ENCODE measurements at regions not wholly inside any gene's neighbourhood (a gene's known extent, or its start where the extent isn't known, plus 50 kb on each side); places are given as distances from the start of the nearest gene placed in this dataset.

- Histone ChIP-seq H3K79me2 (ENCODE audit: insufficient read depth, low read length) (no peaks in the 10 kb centered on the region), H3K9ac (ENCODE audit: extremely low read depth, insufficient read length, low read length) (no peak overlapping the region), H3K79me1 (ENCODE audit: insufficient read depth, low read depth, low read length, poor library complexity, severe bottlenecking) (no peaks in the 10 kb centered on the region), H2BK5ac (ENCODE audit: insufficient read length, low read length) (no peak overlapping the region), H3K23me2 (ENCODE audit: insufficient read length, low read depth, low read length, poor library complexity, severe bottlenecking) (no peaks in the 10 kb centered on the region), H2AK5ac (ENCODE audit: insufficient read length, low read length) (no peak overlapping the region), H2BK120ac (ENCODE audit: low read depth, low read length, poor library complexity, severe bottlenecking) (no peak overlapping the region), H2BK15ac (ENCODE audit: low read depth, low read length) (no peak overlapping the region), H3K4me2 (ENCODE audit: insufficient read depth, insufficient read length, low read length) (no peak overlapping the region), H3K27me3 (ENCODE audit: insufficient read depth, low read length) (no peaks in the 10 kb centered on the region), H2BK12ac (ENCODE audit: insufficient read length, low read depth, low read length) (no peak overlapping the region), H2BK20ac (ENCODE audit: low read depth, low read length, poor library complexity, severe bottlenecking) (no peak overlapping the region), H4K20me1 (ENCODE audit: control insufficient read depth, insufficient read depth, insufficient read length) (no peaks in the 10 kb centered on the region), H3K56ac (ENCODE audit: insufficient read length, low read depth, low read length) (no peak overlapping the region), H3K4me1 (ENCODE audit: insufficient read depth, low read length) (no peaks in the 10 kb centered on the region), H3K14ac (ENCODE audit: insufficient read depth, low read length) (no peak overlapping the region), H3K23ac (ENCODE audit: insufficient read length, low read depth, low read length) (no peak overlapping the region), H3K9me3 (ENCODE audit: control insufficient read depth, low read depth, low read length) (no peaks in the 10 kb centered on the region), H3T11ph (ENCODE audit: low read length) (no peak overlapping the region), H3K27ac (ENCODE audit: insufficient read length, low read depth, low read length) (no peak overlapping the region), H4K91ac (ENCODE audit: insufficient read length, low read depth, low read length) (no peak overlapping the region), H4K8ac (replicated peaks; ENCODE audit: insufficient read length, low read depth, low read length) (no peak overlapping the region), H2AFZ (ENCODE audit: low read length) (no peak overlapping the region), H3K4ac (ENCODE audit: low read depth, low read length) (no peak overlapping the region), H3K18ac (ENCODE audit: insufficient read length, low read depth, low read length) (no peak overlapping the region), H4K5ac (ENCODE audit: insufficient read length, low read depth, low read length) (no peak overlapping the region)
- 0 out of 7 replicates have a peak, but pooled peaks cover 2 to 9% (median 5%) of the 10 kb centered on the region in 3 experiments for H3K36me3 Mint-ChIP-seq (ENCODE audit: insufficient read depth in 1 of 3, low read depth in 3 of 3)
- peaks cover 9 to 16% of the 10 kb centered on the region in 2 experiments for H3K9me3 Mint-ChIP-seq
- DNase-seq, result no peak
- H3K4me1 Mint-ChIP-seq, result 0 out of 4 replicates have a peak, but pooled peaks cover 0 to 4% of the 10 kb centered on the region in 2 experiments
- H3K4me3 Mint-ChIP-seq, result no peak overlapping the region
- TF ChIP-seq CTCF (conservative IDR thresholded peaks at IDR 0.05), result no peak
- H3K27me3 Mint-ChIP-seq (ENCODE audit: low read depth), result no peaks in the 10 kb centered on the region; the same call in none of the 2 replicates
- no CpG with 5 or more reads among the region's 3 CpGs for WGBS (ENCODE audit: extremely low coverage, insufficient read length, low lambda C conversion rate)
- H3K27ac Mint-ChIP-seq, result no peak overlapping the region
These were observed 54.0 kb upstream of the S1PR3 start for GRCh38 chr9:88937248-88937647.

Measured in H9 (cell line).